ENCODE measurements at regions not wholly inside any gene's neighbourhood (a gene's known extent, or its start where the extent isn't known, plus 50 kb on each side); places are given as distances from the start of the nearest gene placed in this dataset.

DNA sequence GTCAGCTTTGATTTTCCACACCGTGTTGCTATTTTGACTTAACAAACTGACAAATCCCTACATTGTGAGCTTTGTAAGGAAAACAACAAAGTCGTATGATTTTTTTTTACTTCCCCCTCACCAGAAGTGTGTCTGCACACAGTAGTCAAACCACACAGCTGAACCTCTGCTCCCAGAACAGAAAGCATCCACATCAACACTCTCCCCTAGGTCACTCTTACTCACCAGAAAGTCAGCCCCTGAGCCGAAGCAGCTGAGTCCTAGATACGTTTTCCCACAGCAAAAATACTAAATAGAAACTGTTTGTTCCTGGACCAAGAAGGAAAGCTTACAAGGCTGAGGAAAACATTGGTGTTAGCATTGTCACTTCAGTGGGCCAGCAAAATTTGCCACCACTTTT lies 305.7 kb downstream of the DHX15 start:
- Histone ChIP-seq H3K4ac (ENCODE audit: low read depth, low read length) (no peak overlapping the region), H4K12ac (ENCODE audit: low read depth, low read length) (no peak overlapping the region), H3K9me3 (ENCODE audit: insufficient read depth, low read depth, low read length) (no peaks in the 10 kb centered on the region), H3K27me3 (ENCODE audit: insufficient read depth, low read length) (no peaks in the 10 kb centered on the region), H3K14ac (ENCODE audit: low read length) (no peak overlapping the region), H3K79me2 (ENCODE audit: control insufficient read depth, insufficient read depth, low read length, poor library complexity) (no peaks in the 10 kb centered on the region), H4K91ac (ENCODE audit: low read depth, low read length) (no peak overlapping the region), H3K18ac (ENCODE audit: low read length) (no peak overlapping the region), H2AFZ (ENCODE audit: insufficient read depth, low read length, poor library complexity) (no peak overlapping the region), H3K27ac (ENCODE audit: low read depth, low read length) (no peak overlapping the region), H4K8ac (ENCODE audit: low read depth, low read length) (no peak overlapping the region), H3K4me1 (ENCODE audit: control insufficient read depth in 1 of 2, insufficient read depth in 2 of 2, low read length in 2 of 2) (no peaks in the 10 kb centered on the region), H2AK5ac (ENCODE audit: low read length) (no peak overlapping the region), H3K23ac (ENCODE audit: low read length) (no peak overlapping the region), H3K4me3 (ENCODE audit: low read depth, low read length) (no peak overlapping the region), H3K36me3 (ENCODE audit: control insufficient read depth in 1 of 2, insufficient read depth in 2 of 2, low read length in 2 of 2) (no peaks in the 10 kb centered on the region), H3K79me1 (ENCODE audit: low read length) (no peaks in the 10 kb centered on the region), H3K9ac (ENCODE audit: low read length) (no peak overlapping the region), H3K4me2 (ENCODE audit: low read length) (no peak overlapping the region), H2BK5ac (ENCODE audit: low read depth, low read length, poor library complexity) (no peak overlapping the region), H2BK12ac (ENCODE audit: low read length) (no peak overlapping the region), H2BK120ac (ENCODE audit: insufficient read depth, low read length, poor library complexity) (no peak overlapping the region)
- no peak for DNase-seq
- no CpG with 5 or more reads among the region's 4 CpGs for WGBS (ENCODE audit: extremely low coverage, insufficient coverage, insufficient read length)

GRCh38 chr4:24274381-24274941 lies 309.9 kb downstream of the DHX15 start:
- H3K27me3 ChIP-seq (ENCODE audit: insufficient read depth, low read length), result no peaks in the 10 kb centered on the region
- no peak for DNase-seq
- no peak overlapping the region for H2AK5ac ChIP-seq (ENCODE audit: low read length)
- no peaks in the 10 kb centered on the region for H3K4me1 ChIP-seq (ENCODE audit: control insufficient read depth in 1 of 2, insufficient read depth in 2 of 2, low read length in 2 of 2)
- H4K12ac ChIP-seq (ENCODE audit: low read depth, low read length), result no peak overlapping the region
- H3K79me2 ChIP-seq (ENCODE audit: control insufficient read depth, insufficient read depth, low read length, poor library complexity), result no peaks in the 10 kb centered on the region
- H3K4me2 ChIP-seq (ENCODE audit: low read length), result no peak overlapping the region
- no peak overlapping the region for H2BK12ac ChIP-seq (ENCODE audit: low read length)
- no peak overlapping the region for H4K91ac ChIP-seq (ENCODE audit: low read depth, low read length)
- H3K4ac ChIP-seq (ENCODE audit: low read depth, low read length), result no peak overlapping the region
- no peak overlapping the region for H3K14ac ChIP-seq (ENCODE audit: low read length)
- H3K23ac ChIP-seq (ENCODE audit: low read length), result no peak overlapping the region
- WGBS (ENCODE audit: extremely low coverage, insufficient coverage, insufficient read length), result no CpG with 5 or more reads among the region's 3 CpGs
- no peak overlapping the region for H3K27ac ChIP-seq (ENCODE audit: low read depth, low read length)
- no peaks in the 10 kb centered on the region for H3K79me1 ChIP-seq (ENCODE audit: low read length)
- H3K36me3 ChIP-seq (ENCODE audit: control insufficient read depth in 1 of 2, insufficient read depth in 2 of 2, low read length in 2 of 2), result no peaks in the 10 kb centered on the region
- no peak overlapping the region for H3K9ac ChIP-seq (ENCODE audit: low read length)
- no peak overlapping the region for H2AFZ ChIP-seq (ENCODE audit: insufficient read depth, low read length, poor library complexity)
- no peak overlapping the region for H3K18ac ChIP-seq (ENCODE audit: low read length)
- H3K9me3 ChIP-seq (ENCODE audit: insufficient read depth, low read depth, low read length), result no peaks in the 10 kb centered on the region
- H2BK5ac ChIP-seq (ENCODE audit: low read depth, low read length, poor library complexity), result no peak overlapping the region
- no peak overlapping the region for H3K4me3 ChIP-seq (ENCODE audit: low read depth, low read length)
- no peak overlapping the region for H4K8ac ChIP-seq (ENCODE audit: low read depth, low read length)
- no peak overlapping the region for H2BK120ac ChIP-seq (ENCODE audit: insufficient read depth, low read length, poor library complexity)

DNA sequence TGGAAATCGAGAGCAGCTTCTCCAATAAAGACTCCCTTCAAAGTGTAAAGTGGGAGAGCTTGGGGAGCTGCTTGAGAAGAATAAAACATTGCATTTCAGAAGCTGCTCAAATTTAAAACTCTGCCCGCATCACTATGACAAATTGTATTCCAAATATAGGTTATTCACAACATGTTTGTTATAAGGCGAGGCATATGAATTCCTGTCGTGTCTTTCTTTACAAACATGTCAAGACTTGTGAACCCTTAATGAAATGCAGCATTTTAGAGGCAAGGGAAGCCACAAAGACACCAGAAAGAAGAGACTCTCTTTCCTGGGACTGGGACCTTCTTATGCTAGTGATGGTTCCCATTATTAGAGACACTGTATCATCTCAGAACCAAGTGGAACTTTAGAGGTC lies 311.2 kb downstream of the DHX15 start:
- Histone ChIP-seq H3K9ac (ENCODE audit: low read length) (no peak overlapping the region), H3K4me1 (ENCODE audit: control insufficient read depth in 1 of 2, insufficient read depth in 2 of 2, low read length in 2 of 2) (no peaks in the 10 kb centered on the region), H3K4me3 (ENCODE audit: low read depth, low read length) (no peak overlapping the region), H4K8ac (ENCODE audit: low read depth, low read length) (no peak overlapping the region), H2AFZ (ENCODE audit: insufficient read depth, low read length, poor library complexity) (no peak overlapping the region), H2AK5ac (ENCODE audit: low read length) (no peak overlapping the region), H3K4me2 (ENCODE audit: low read length) (no peak overlapping the region), H3K27me3 (ENCODE audit: insufficient read depth, low read length) (no peaks in the 10 kb centered on the region), H3K79me1 (ENCODE audit: low read length) (no peaks in the 10 kb centered on the region), H3K79me2 (ENCODE audit: control insufficient read depth, insufficient read depth, low read length, poor library complexity) (no peaks in the 10 kb centered on the region), H3K4ac (ENCODE audit: low read depth, low read length) (no peak overlapping the region), H3K27ac (ENCODE audit: low read depth, low read length) (no peak overlapping the region), H3K9me3 (ENCODE audit: insufficient read depth, low read depth, low read length) (no peaks in the 10 kb centered on the region), H3K14ac (ENCODE audit: low read length) (no peak overlapping the region), H2BK120ac (ENCODE audit: insufficient read depth, low read length, poor library complexity) (no peak overlapping the region), H2BK12ac (ENCODE audit: low read length) (no peak overlapping the region), H3K18ac (ENCODE audit: low read length) (no peak overlapping the region), H4K91ac (ENCODE audit: low read depth, low read length) (no peak overlapping the region), H4K12ac (ENCODE audit: low read depth, low read length) (no peak overlapping the region), H2BK5ac (ENCODE audit: low read depth, low read length, poor library complexity) (no peak overlapping the region), H3K36me3 (ENCODE audit: control insufficient read depth in 1 of 2, insufficient read depth in 2 of 2, low read length in 2 of 2) (no peaks in the 10 kb centered on the region), H3K23ac (ENCODE audit: low read length) (no peak overlapping the region)
- WGBS (ENCODE audit: extremely low coverage, insufficient coverage, insufficient read length), result no CpG with 5 or more reads among the region's 4 CpGs
- peak in 1 of 2 donors; percentile 37 for DNase-seq

GRCh38 chr4:24266951-24267722 lies 317.2 kb downstream of the DHX15 start:
- peak overlapping the region; percentile 84 for H4K91ac ChIP-seq (ENCODE audit: low read depth, low read length)
- peaks cover 9% of the 10 kb centered on the region for H3K79me1 ChIP-seq (ENCODE audit: low read length)
- WGBS (ENCODE audit: extremely low coverage, insufficient coverage, insufficient read length), result no CpG with 5 or more reads among the region's 4 CpGs
- H4K12ac ChIP-seq (ENCODE audit: low read depth, low read length), result no peak overlapping the region
- H2BK5ac ChIP-seq (ENCODE audit: low read depth, low read length, poor library complexity), result peak overlapping the region; percentile 28
- H2BK12ac ChIP-seq (ENCODE audit: low read length), result peak overlapping the region; percentile 78
- H3K4me3 ChIP-seq (ENCODE audit: low read depth, low read length), result no peak overlapping the region
- H3K9ac ChIP-seq (ENCODE audit: low read length), result no peak overlapping the region
- DNase-seq, result peak; percentile 81 to 96
- peak overlapping the region; percentile 84 for H2AK5ac ChIP-seq (ENCODE audit: low read length)
- H3K4me1 ChIP-seq (ENCODE audit: control insufficient read depth in 1 of 2, insufficient read depth in 2 of 2, low read length in 2 of 2), result peaks cover 11 to 16% of the 10 kb centered on the region in 2 experiments
- H3K4me2 ChIP-seq (ENCODE audit: low read length), result no peak overlapping the region
- peaks cover 2% of the 10 kb centered on the region for H3K79me2 ChIP-seq (ENCODE audit: control insufficient read depth, insufficient read depth, low read length, poor library complexity)
- no peaks in the 10 kb centered on the region for H3K9me3 ChIP-seq (ENCODE audit: insufficient read depth, low read depth, low read length)
- H2BK120ac ChIP-seq (ENCODE audit: insufficient read depth, low read length, poor library complexity), result peak overlapping the region; percentile 7
- peak overlapping the region; percentile 41 for H3K14ac ChIP-seq (ENCODE audit: low read length)
- no peaks in the 10 kb centered on the region for H3K27me3 ChIP-seq (ENCODE audit: insufficient read depth, low read length)
- H3K23ac ChIP-seq (ENCODE audit: low read length), result no peak overlapping the region
- H3K18ac ChIP-seq (ENCODE audit: low read length), result no peak overlapping the region
- no peak overlapping the region for H3K4ac ChIP-seq (ENCODE audit: low read depth, low read length)
- peak overlapping the region; percentile 28 for H3K27ac ChIP-seq (ENCODE audit: low read depth, low read length)
- no peak overlapping the region for H4K8ac ChIP-seq (ENCODE audit: low read depth, low read length)
- H3K36me3 ChIP-seq (ENCODE audit: control insufficient read depth in 1 of 2, insufficient read depth in 2 of 2, low read length in 2 of 2), result no peaks in the 10 kb centered on the region
- H2AFZ ChIP-seq (ENCODE audit: insufficient read depth, low read length, poor library complexity), result no peak overlapping the region
